Endothelial cell of umbilical vein (primary cell): ENCODE measurements at regions not wholly inside any gene's neighbourhood (a gene's known extent, or its start where the extent isn't known, plus 50 kb on each side); places are given as distances from the start of the nearest gene placed in this dataset.

Experiments used
- EZH2 ChIP-seq: IDR thresholded peaks from 2 replicates; pipeline ENCODE4 v1.6.1; 2012; ENCODE audit warnings: borderline replicate concordance, low read depth, mild to moderate bottlenecking, moderate library complexity, low read length, inconsistent platforms; ENCODE audit not compliant: severe bottlenecking
- FOS ChIP-seq: IDR thresholded peaks from 2 replicates; pipeline ENCODE4 v1.6.1; 2011; ENCODE audit warnings: mild to moderate bottlenecking, low read length, moderate library complexity, borderline replicate concordance; ENCODE audit not compliant: insufficient read depth
- GATA2 ChIP-seq: IDR thresholded peaks from 2 replicates; pipeline ENCODE4 v1.7.0; 2011; ENCODE audit warnings: low read depth, mild to moderate bottlenecking, moderate library complexity, mixed read lengths, low read length; ENCODE audit not compliant: insufficient read length, insufficient read depth
- MYC ChIP-seq: IDR thresholded peaks from one replicate; pipeline ENCODE4 v1.6.1; 2011; ENCODE audit warnings: mild to moderate bottlenecking, low read depth, low read length
- POLR2A ChIP-seq: IDR thresholded peaks from 2 replicates; pipeline ENCODE4 v1.6.1; 2012; ENCODE audit warnings: low read depth, mild to moderate bottlenecking, control low read depth, low read length
- POLR2AphosphoS5 ChIP-seq: IDR thresholded peaks from 2 replicates; pipeline ENCODE4 v1.6.1; 2012; ENCODE audit warnings: low read depth, mild to moderate bottlenecking, control low read depth, low read length, moderate library complexity; ENCODE audit not compliant: insufficient read depth
- TF ChIP-seq, protein P1 (sequence below), 2 donors: IDR thresholded peaks; 1 replicate in 1 of 2; 2 replicates in 1 of 2; pipeline ENCODE4 v1.5.1; 2011; ENCODE audit warnings: low read length in 2 of 2, mild to moderate bottlenecking in 2 of 2, moderate library complexity in 2 of 2, control low read depth in 1 of 2, inconsistent platforms in 1 of 2, low read depth in 1 of 2; ENCODE audit not compliant: insufficient read depth in 1 of 2; ENCODE audit errors: extremely low read depth in 1 of 2
- TF ChIP-seq, protein P2 (sequence below): IDR thresholded peaks from 2 replicates; pipeline ENCODE4 v1.6.1; 2011; ENCODE audit not compliant: insufficient read depth, insufficient read length

DNA sequence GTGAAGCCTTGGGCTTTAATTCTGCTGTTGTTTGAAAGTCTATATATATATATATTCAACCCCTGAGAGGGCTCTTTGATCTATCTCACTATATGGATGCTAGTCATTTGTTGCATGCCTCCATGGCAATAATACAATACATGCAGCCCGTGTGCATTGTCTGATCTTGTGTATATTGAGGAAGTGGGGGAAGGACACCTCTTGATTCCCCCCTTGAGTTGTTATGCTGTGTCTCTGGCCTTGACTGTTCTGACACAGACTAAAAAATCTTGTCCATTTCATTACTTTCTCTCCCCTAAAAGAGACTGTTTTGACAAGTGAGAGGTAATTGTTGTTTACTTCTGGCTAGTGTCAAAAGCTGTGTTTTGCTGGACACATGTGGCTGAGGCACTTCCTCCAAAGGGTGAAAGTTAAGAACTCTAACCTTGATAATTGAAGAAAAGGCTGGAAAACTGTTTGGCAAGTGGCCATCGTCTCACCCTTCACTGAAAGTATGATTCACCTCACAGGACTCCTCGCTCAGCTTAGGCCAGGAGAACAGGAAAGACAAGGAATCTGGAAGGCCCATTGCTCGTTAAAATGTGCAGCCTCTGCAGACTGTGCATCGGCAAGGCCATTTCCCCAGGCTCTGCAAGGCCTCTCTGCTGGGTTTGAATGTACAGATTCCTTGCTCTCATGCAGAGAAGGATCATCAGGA, 304.0 kb downstream of the PRELID2 start:
- TF ChIP-seq FOS (peak; percentile 90), EZH2 (no peak), MYC (no peak), POLR2AphosphoS5 (peak; percentile 74), POLR2A (no peak), GATA2 (peak; percentile 47)
- TF ChIP-seq, protein P1, sequence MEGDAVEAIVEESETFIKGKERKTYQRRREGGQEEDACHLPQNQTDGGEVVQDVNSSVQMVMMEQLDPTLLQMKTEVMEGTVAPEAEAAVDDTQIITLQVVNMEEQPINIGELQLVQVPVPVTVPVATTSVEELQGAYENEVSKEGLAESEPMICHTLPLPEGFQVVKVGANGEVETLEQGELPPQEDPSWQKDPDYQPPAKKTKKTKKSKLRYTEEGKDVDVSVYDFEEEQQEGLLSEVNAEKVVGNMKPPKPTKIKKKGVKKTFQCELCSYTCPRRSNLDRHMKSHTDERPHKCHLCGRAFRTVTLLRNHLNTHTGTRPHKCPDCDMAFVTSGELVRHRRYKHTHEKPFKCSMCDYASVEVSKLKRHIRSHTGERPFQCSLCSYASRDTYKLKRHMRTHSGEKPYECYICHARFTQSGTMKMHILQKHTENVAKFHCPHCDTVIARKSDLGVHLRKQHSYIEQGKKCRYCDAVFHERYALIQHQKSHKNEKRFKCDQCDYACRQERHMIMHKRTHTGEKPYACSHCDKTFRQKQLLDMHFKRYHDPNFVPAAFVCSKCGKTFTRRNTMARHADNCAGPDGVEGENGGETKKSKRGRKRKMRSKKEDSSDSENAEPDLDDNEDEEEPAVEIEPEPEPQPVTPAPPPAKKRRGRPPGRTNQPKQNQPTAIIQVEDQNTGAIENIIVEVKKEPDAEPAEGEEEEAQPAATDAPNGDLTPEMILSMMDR (IDR thresholded peaks at IDR 0.05; ENCODE audit: extremely low read depth in 1 of 2, insufficient read depth in 1 of 2, low read depth in 1 of 2, low read length in 2 of 2), result no peak
- TF ChIP-seq, protein P2, sequence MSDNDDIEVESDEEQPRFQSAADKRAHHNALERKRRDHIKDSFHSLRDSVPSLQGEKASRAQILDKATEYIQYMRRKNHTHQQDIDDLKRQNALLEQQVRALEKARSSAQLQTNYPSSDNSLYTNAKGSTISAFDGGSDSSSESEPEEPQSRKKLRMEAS, result no peak
